ENCODE measurements at regions not wholly inside any gene's neighbourhood (a gene's known extent, or its start where the extent isn't known, plus 50 kb on each side); places are given as distances from the start of the nearest gene placed in this dataset.

- DNase-seq (ENCODE audit: low read depth in 2 of 2) = no peak
These were observed 227.1 kb upstream of the KRR1 start for GRCh38 chr12:75738486-75738885.

DNA sequence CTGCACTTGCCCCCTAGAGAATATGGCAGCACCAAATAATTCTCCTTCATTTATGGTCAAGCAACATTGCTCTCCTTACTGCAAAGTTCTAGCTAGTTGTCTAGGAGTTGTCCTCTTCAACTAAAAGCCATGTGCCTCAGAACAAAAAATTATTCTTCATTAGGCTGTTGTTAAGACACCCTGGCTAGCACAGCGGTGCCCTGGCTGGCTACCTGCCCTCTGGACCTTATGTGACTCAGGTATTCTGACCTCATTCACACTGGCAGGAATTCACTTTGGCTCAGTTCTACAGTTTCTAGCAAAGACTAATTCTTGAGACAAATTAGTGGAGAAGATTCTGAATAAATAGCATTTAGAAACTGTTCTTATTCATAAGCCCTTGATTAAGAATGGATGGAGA, 224.4 kb upstream of the KRR1 start:
- DNase-seq (ENCODE audit: low read depth in 2 of 2) = no peak

DNA sequence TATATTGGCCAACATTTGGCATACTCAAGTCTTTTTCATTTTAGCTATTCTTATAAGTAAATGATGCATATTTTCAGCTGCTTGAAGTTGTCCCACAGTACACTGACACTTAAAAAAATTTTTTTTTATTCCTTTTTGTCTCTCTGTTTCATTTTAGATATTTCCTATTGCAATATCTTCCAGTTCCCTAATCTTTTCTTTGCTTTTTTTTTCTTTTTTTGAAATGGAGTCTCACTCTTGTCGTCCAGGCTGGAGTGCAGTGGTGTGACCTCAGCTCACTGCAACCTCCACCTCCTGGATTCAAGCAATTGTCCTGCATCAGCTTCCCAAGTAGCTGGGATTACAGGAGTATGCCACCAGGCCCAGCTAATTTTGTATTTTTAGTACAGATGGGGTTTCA, 217.4 kb upstream of the KRR1 start:
- DNase-seq (ENCODE audit: low read depth in 2 of 2) = no peak

DNA sequence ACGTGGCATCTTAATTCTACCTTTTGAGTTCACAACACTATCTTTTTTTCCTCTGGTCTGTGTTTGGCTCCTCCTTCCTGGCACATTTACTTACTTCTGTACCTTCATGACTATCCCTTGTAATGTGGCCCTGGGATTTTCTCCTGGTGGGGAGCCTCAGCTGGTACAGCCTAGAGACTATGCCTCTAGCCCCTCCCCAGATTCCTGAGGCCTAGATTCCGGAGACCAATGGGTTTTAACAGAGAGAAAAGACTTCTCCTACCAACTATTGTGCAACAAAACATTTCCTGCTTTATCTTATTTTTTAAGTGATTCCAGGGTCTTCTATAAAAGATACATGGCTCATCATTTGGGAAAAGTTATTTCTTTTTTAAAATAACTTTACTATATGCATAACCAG, 216.2 kb upstream of the KRR1 start:
- DNase-seq (ENCODE audit: low read depth in 2 of 2) = no peak

DNA sequence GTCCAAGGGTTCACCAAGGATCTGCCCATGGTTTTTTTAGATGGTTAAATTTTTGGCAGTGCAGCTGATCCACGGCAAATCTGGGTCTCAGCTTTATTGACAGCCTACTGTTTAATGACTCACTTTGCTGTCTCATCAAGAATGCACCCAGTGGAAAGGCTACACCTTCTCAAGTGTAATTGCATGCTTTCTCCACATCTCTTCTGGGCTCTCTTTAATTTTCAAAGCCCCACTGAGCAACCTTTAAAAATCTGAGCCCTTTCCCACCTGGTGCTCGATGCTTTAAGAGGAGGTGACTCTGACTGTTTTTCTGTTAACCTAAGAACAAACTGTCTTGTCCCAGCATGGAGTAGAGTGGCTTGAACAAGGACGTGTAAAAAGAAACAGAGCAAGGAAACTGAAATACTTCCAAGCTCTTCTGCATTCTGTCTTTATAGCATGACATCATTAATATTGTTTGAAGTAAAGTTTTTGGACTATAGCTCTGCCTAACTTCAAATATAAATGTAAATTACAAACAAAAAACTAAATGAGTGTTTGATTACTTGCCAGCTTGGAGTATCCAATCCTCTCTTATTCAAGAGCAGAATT, 214.2 kb upstream of the KRR1 start:
- peak; percentile 28 to 76 for DNase-seq (ENCODE audit: low read depth in 2 of 2)

DNA sequence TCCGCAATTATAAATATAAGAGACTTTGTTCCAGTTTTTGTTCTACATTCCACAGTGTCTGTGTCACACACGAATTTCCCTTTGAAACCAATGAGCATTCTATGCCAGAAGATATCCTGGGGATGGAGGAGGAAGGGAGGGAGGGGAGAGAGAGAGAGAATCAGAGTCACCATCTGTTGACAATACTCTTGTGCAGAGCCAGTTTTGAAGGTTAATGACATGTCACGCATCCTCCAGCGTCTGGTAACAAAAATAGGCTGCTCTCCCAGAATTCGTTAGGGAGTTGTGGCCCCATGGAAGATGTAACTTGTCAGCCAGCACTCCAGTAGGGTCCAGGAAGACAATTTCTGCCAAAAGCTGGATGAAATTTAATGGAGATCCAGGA, 213.5 kb upstream of the KRR1 start:
- DNase-seq (ENCODE audit: low read depth in 2 of 2) = peak; percentile 90 to 94

GRCh38 chr12:75724307-75724927, 213.0 kb upstream of the KRR1 start:
- no peak for DNase-seq (ENCODE audit: low read depth in 2 of 2)

DNA sequence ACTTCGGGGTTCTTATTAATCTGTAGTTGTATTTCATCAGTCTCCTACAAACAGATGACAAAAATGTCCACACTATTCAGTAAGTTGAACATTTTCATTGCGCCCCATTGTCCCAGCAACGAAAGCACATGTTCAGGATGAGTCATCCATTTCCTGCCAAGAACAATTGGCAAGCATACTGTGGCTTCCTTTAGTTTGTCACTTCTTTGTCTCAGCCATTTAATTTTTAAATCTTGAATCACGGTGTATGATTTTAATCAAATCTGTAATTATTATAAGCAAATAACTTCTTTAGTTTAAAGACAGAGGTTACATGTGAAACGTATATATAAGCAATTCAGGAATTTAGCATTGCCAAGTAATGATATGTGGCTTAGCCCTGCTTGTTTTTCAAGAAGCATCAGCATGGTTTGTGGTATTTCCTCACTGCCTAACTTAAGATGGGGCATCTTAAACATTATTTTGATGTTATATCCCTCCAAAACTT, 211.3 kb upstream of the KRR1 start:
- peak; percentile 96 to 99 for DNase-seq (ENCODE audit: low read depth in 2 of 2)

- DNase-seq (ENCODE audit: low read depth in 2 of 2) = no peak
These were observed 210.4 kb upstream of the KRR1 start for GRCh38 chr12:75721796-75722195.

DNA sequence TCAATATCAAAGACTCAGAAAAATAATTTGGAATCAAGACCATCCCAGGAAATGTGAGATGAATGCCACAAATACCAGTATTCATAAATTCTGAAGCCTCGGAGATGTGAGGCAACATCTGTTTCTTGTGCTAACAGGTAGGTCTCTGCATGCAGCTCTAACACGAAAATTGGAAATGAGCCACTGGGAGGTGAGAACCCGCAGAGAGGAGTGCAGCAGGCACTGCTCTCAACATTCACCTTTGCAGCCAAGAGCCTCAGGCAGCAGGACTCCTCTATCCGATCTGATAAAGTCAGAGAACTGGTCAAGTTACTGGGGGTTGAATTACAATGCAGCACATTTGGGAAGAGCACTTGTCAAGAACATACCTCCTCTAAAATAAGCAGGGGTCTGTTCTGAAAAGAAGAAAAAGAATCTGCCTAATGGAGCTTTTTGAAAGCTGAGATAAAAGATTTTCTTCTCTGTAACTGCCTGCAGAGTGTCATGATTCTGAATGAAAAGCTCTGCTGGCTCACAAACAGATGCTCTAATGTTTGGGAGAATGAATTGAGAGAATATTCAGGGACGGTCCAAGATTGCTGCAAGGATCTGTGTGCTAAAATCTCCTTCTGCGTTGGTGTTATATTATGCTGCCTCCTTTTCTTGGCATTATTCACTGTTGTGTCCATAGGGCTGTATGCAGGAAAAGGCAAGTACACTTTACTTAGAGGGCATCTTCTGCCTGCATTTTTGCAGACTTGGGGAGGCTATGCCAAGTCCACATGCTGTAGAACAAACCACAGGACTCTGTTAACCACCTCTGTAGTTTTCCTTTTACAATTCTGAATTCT, 209.6 kb upstream of the KRR1 start:
- DNase-seq (ENCODE audit: low read depth in 2 of 2) = no peak

GRCh38 chr12:75717902-75718301, 206.5 kb upstream of the KRR1 start:
- DNase-seq (ENCODE audit: low read depth in 2 of 2) = no peak

- no peak for DNase-seq (ENCODE audit: low read depth in 2 of 2)
These were observed 205.0 kb upstream of the KRR1 start for GRCh38 chr12:75716291-75717025.

DNA sequence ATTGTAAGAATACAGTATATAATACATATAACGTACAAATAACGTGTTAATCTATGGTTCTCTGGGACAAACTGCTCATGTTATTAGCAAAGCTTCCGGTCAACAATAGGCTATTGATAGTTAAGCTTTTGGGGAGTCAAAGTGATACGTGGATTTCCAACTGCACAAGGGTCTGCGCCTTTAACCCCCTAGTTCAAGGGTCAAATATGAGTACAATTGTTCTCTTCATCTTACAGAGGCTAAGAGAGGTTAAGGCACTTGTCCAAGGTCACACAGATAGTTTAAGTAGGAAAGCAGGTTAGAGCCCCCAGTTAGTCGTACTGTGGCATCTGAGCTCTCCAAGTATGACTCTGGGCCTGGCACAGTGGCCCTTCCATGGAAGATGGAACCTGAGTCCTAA, 204.3 kb upstream of the KRR1 start:
- no peak for DNase-seq (ENCODE audit: low read depth in 2 of 2)

DNA sequence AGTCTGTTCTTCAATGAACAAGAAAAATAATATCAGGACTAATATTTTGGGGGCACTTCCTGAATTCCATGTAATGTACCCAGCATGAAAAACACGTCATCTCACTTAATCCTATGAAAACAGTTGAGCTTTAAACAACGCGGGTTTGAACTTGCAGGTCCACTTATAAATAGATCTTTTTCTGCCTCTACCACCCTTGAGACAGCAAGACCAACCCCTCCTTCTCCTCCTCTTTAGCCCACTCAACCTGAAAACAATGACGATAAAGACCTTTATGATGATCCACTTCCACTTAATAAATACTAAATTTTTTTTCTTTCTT, 203.9 kb upstream of the KRR1 start:
- no peak for DNase-seq (ENCODE audit: low read depth in 2 of 2)

- DNase-seq (ENCODE audit: low read depth in 2 of 2) = no peak
These were observed 203.3 kb upstream of the KRR1 start for GRCh38 chr12:75714462-75715322.

GRCh38 chr12:75713434-75713833, 202.0 kb upstream of the KRR1 start:
- no peak for DNase-seq (ENCODE audit: low read depth in 2 of 2)

DNA sequence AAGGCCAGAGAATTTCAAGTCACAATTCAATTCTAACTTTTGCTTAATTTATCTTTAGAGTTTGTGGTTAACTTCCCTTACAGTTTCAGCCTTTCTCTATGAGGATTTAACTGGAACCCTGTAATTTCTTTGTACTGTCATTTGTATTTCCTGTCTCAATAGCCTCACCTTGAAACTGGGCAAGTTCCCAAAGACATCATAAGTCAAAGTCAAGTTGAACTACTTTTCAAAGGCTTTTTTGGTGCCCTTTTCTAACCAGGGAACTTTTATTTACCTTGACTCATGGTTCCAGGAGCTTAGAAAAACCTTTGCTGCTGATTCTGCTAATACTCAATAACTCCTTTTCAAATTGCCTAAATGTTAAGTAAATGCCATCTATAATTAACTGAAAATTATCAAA, 200.8 kb upstream of the KRR1 start:
- DNase-seq (ENCODE audit: low read depth in 2 of 2) = peak in 1 of 2 donors; percentile 42

DNA sequence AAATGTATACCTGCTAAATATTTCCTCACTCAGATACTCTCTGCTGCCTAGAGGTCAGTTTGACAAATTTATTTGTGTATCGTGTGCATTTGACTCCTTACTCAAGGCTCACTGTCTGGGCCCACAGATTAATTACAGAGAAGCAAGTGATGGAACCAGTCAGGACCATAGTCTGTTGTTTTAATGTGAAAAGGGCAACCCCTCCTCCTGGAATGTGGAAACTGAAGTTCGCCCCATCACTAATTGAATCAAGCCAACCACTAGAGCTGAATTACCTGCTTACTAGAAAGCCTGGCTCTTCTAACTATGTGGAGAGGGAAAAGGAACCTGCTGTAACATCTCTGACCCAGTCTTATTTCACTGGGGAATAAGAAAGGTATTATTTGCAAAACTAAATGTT, 199.9 kb upstream of the KRR1 start:
- DNase-seq (ENCODE audit: low read depth in 2 of 2) = no peak

- DNase-seq (ENCODE audit: low read depth in 2 of 2) = peak in 1 of 2 donors; percentile 23
These were observed 199.1 kb upstream of the KRR1 start for GRCh38 chr12:75710361-75711069.

DNA sequence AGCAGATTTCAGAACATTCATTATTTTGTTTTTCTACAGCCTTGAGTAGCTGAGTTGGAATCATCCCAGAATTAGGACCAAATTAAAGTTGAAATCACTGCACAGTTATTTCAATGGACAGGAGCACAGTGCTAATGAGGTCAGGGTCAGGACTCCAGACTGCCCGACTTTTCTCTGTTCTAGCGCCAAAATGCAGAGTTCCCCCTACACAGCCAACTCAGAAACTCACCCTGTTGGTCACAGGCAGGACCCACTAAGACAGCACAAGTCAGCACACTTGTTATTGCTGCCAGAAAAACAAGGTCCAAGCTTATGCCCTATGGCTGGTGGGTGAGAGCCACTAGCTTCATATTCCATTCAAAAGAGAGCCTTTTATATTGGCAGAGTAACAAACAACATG, 198.1 kb upstream of the KRR1 start:
- DNase-seq (ENCODE audit: low read depth in 2 of 2) = no peak

DNA sequence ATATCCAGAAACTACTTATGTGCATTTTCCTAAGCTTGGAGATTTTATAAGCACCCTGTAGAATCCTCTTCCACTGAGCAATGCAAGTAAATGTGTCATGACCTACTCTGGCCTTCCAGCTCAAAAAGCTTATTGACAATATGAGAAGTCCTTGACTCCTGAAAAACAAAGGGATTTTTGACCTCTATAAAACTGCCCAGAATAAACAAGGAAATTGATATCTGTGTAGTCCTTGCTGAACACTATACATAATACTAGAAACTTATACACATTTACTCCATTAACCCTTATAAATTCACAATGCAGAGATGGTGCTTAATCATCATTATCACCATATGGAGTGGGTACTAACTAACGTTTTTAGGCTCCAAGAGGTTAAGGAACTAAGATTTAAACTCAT, 197.4 kb upstream of the KRR1 start:
- DNase-seq (ENCODE audit: low read depth in 2 of 2) = no peak
